GM23338 (cell line): ENCODE measurements at regions not wholly inside any gene's neighbourhood (a gene's known extent, or its start where the extent isn't known, plus 50 kb on each side); places are given as distances from the start of the nearest gene placed in this dataset.

ENCODE experiments used
- ATAC-seq: fragments of 200-7000 bp; cut with Tn5 transposase; 3 replicates; pipeline ENCODE4 v1.9.1; 2020
- DNase-seq: peaks from one replicate; pipeline ENCODE4 v3.0.0-alpha.2; 2015; ENCODE audit warnings: low spot score
- H2AFZ ChIP-seq: fragments of 200-600 bp; sonication (generic); 2 replicates; pipeline ENCODE4 v1.8.0; 2016; ENCODE audit warnings: antibody characterized with exemption, mild to moderate bottlenecking, moderate library complexity
- H3F3A ChIP-seq: fragments of 200-600 bp; sonication (generic); replicated peaks from 2 replicates; pipeline ENCODE4 v1.8.0; 2017; ENCODE audit warnings: antibody characterized with exemption, mixed run types, low read depth
- H3K27ac ChIP-seq: fragments of 200-600 bp; sonication (generic); 2 replicates; pipeline ENCODE4 v1.6.1; 2016; ENCODE audit warnings: low read depth
- H3K27me3 ChIP-seq: fragments of 200-600 bp; sonication (generic); 2 replicates; pipeline ENCODE4 v1.8.0; 2016; ENCODE audit warnings: mild to moderate bottlenecking, mixed run types, moderate library complexity; ENCODE audit not compliant: insufficient read depth
- H3K36me3 ChIP-seq: fragments of 200-600 bp; sonication (generic); 2 replicates; pipeline ENCODE4 v1.8.0; 2016; ENCODE audit warnings: mild to moderate bottlenecking; ENCODE audit not compliant: insufficient read depth
- H3K4me1 ChIP-seq: fragments of 200-600 bp; sonication (generic); 2 replicates; pipeline ENCODE4 v1.8.0; 2016; ENCODE audit warnings: mild to moderate bottlenecking, moderate library complexity; ENCODE audit not compliant: insufficient read depth
- H3K4me2 ChIP-seq: fragments of 200-600 bp; sonication (generic); 2 replicates; pipeline ENCODE4 v1.7.1; 2017; ENCODE audit warnings: mixed run types
- H3K4me3 ChIP-seq: fragments of 200-600 bp; sonication (generic); 2 replicates; pipeline ENCODE4 v1.6.1; 2016; ENCODE audit warnings: mixed run types
- H3K79me2 ChIP-seq: fragments of 200-600 bp; sonication (generic); replicated peaks from 2 replicates; pipeline ENCODE4 v1.8.0; 2017; ENCODE audit warnings: mild to moderate bottlenecking; ENCODE audit not compliant: insufficient read depth
- H3K9me2 ChIP-seq: fragments of 200-600 bp; sonication (generic); 2 replicates; pipeline ENCODE4 v1.8.0; 2017; ENCODE audit not compliant: insufficient read depth
- H4K20me1 ChIP-seq: fragments of 200-600 bp; sonication (generic); replicated peaks from 2 replicates; pipeline ENCODE4 v1.8.0; 2017; ENCODE audit warnings: mild to moderate bottlenecking; ENCODE audit not compliant: insufficient read depth
- H3K27ac Mint-ChIP-seq: 2 replicates; pipeline ENCODE4 v1.8.0; 2020; ENCODE audit warnings: inconsistent platforms, mild to moderate bottlenecking, moderate library complexity, mixed read lengths
- H3K27me3 Mint-ChIP-seq: 3 replicates; pipeline ENCODE4 v1.8.0; 2022; ENCODE audit warnings: low read depth, mild to moderate bottlenecking, moderate library complexity, mixed read lengths, inconsistent platforms; ENCODE audit not compliant: insufficient read depth, poor library complexity
- H3K36me3 Mint-ChIP-seq: 3 replicates; pipeline ENCODE4 v1.8.0; 2021; ENCODE audit warnings: low read depth, mild to moderate bottlenecking, inconsistent platforms, moderate library complexity, mixed read lengths
- H3K4me1 Mint-ChIP-seq: 3 replicates; pipeline ENCODE4 v1.8.0; 2020; ENCODE audit warnings: mild to moderate bottlenecking, inconsistent platforms, mixed read lengths
- H3K4me3 Mint-ChIP-seq: 3 replicates; pipeline ENCODE4 v1.8.0; 2021; ENCODE audit warnings: moderate library complexity, mild to moderate bottlenecking, inconsistent platforms, mixed read lengths
- H3K9me3 Mint-ChIP-seq: 3 replicates; pipeline ENCODE4 v1.8.0; 2020; ENCODE audit warnings: moderate library complexity, mild to moderate bottlenecking, inconsistent platforms, mixed read lengths
- CREB1 ChIP-seq: fragments of 250-450 bp; sonication (Bioruptor Pico); IDR thresholded peaks from 2 replicates; pipeline ENCODE4 v1.5.0; 2020; ENCODE audit warnings: low read depth, mild to moderate bottlenecking, moderate library complexity
- CTCF ChIP-seq, 2 experiments: fragments of 200-600 bp in 1 of 2; sonication (generic) in 1 of 2; conservative IDR thresholded peaks; 2 replicates each; pipeline versions ENCODE4 v1.5.1 to v1.6.1; 2016 to 2017; ENCODE audit warnings: antibody characterized with exemption in 2 of 2, low read depth in 2 of 2, mild to moderate bottlenecking in 2 of 2, moderate library complexity in 1 of 2
- ETS1 ChIP-seq: IDR thresholded peaks from 2 replicates; pipeline ENCODE4 v1.6.1; 2016; ENCODE audit warnings: antibody characterized with exemption
- EZH2 ChIP-seq: fragments of 200-600 bp; sonication (generic); IDR thresholded peaks from one replicate; pipeline ENCODE4 v1.8.0; 2017; ENCODE audit warnings: antibody characterized with exemption, mild to moderate bottlenecking, low read depth; ENCODE audit not compliant: unreplicated experiment
- EZH2phosphoT487 ChIP-seq: fragments of 200-600 bp; sonication (generic); IDR thresholded peaks from one replicate; pipeline ENCODE4 v1.8.1; 2018; ENCODE audit warnings: antibody characterized with exemption; ENCODE audit not compliant: unreplicated experiment
- JUNB ChIP-seq: IDR thresholded peaks from one replicate; pipeline ENCODE4 v1.6.1; 2016; ENCODE audit warnings: antibody characterized with exemption; ENCODE audit not compliant: unreplicated experiment
- NANOG ChIP-seq: IDR thresholded peaks from 2 replicates; pipeline ENCODE4 v1.6.1; 2016; ENCODE audit warnings: antibody characterized with exemption, borderline replicate concordance
- POLR2AphosphoS5 ChIP-seq: IDR thresholded peaks from 2 replicates; pipeline ENCODE4 v1.6.1; 2016; ENCODE audit warnings: antibody characterized with exemption, low read depth
- REST ChIP-seq: IDR thresholded peaks from one replicate; pipeline ENCODE4 v1.6.1; 2018; ENCODE audit warnings: antibody characterized with exemption; ENCODE audit not compliant: unreplicated experiment
- STAT1 ChIP-seq: IDR thresholded peaks from one replicate; pipeline ENCODE4 v1.6.1; 2016; ENCODE audit warnings: antibody characterized with exemption; ENCODE audit not compliant: unreplicated experiment
- ZNF114 ChIP-seq: fragments of 250-450 bp; sonication (Bioruptor Pico); IDR thresholded peaks from 2 replicates; pipeline ENCODE4 v1.5.0; 2020; ENCODE audit warnings: mild to moderate bottlenecking, moderate library complexity
- ZNF331 ChIP-seq: fragments of 250-450 bp; sonication (Bioruptor Pico); IDR thresholded peaks from 2 replicates; pipeline ENCODE4 v1.5.0; 2020; ENCODE audit warnings: low read depth, mild to moderate bottlenecking, moderate library complexity
- ZNF462 ChIP-seq: fragments of 250-450 bp; sonication (Bioruptor Pico); IDR thresholded peaks from 2 replicates; pipeline ENCODE4 v1.5.0; 2020; ENCODE audit warnings: mild to moderate bottlenecking, moderate library complexity

- H3K9me3 Mint-ChIP-seq, result no peaks in the 10 kb centered on the region
- H3F3A ChIP-seq, result no peaks in the 10 kb centered on the region
- no peak overlapping the region for H3K4me3 Mint-ChIP-seq
- H4K20me1 ChIP-seq, result no peaks in the 10 kb centered on the region
- H3K79me2 ChIP-seq, result no peaks in the 10 kb centered on the region
- no peak overlapping the region for H3K27ac Mint-ChIP-seq
- H3K27ac ChIP-seq, result no peak overlapping the region
- DNase-seq (no peak), ATAC-seq (no peak)
- H3K4me3 ChIP-seq, result no peak overlapping the region
- peaks cover 14% of the 10 kb centered on the region; the same call in 2 of the 3 replicates for H3K4me1 Mint-ChIP-seq
- H3K36me3 ChIP-seq, result no peaks in the 10 kb centered on the region
- H3K4me1 ChIP-seq, result peaks cover 6% of the 10 kb centered on the region
- H3K9me2 ChIP-seq, result no peaks in the 10 kb centered on the region
- H3K36me3 Mint-ChIP-seq, result no peaks in the 10 kb centered on the region
- no peak overlapping the region for H2AFZ ChIP-seq
- H3K4me2 ChIP-seq, result no peak overlapping the region
- no peaks in the 10 kb centered on the region for H3K27me3 Mint-ChIP-seq
- H3K27me3 ChIP-seq, result no peaks in the 10 kb centered on the region
- TF ChIP-seq ETS1 (no peak), REST (no peak), EZH2 (no peak), ZNF462 (CRISPR knock-in tag) (no peak), EZH2phosphoT487 (no peak), STAT1 (no peak), NANOG (no peak), ZNF114 (CRISPR knock-in tag) (no peak), CTCF (conservative IDR thresholded peaks at IDR 0.05; ENCODE audit: low read depth in 2 of 2) (no peak), JUNB (no peak), POLR2AphosphoS5 (no peak), ZNF331 (no peak), CREB1 (CRISPR knock-in tag) (no peak)
Observed at GRCh38 chr7:93830141-93830925, 60.2 kb downstream of the TFPI2 start.
